ENCODE measurements at regions not wholly inside any gene's neighbourhood (a gene's known extent, or its start where the extent isn't known, plus 50 kb on each side); places are given as distances from the start of the nearest gene placed in this dataset.

DNA sequence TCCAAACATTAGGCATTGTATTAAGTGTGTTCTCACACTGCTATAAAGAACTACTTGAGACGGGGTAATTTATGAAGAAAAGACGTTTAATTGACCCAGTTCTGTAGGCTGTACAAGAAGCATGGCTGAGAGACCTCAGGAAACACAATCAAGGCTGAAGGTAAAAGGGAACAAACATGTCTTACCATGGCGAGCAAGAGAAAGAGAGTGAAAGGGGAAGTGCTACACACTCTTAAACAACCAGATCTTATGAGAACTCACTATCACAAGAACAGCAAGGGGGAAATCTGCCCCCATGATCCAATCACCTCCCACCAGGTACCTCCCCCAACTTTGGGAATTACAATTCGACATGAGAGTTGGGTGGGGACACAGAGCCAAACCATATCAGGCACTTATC is 86.6 kb upstream of the TOP1 start:
- TF ChIP-seq CTCF (conservative IDR thresholded peaks at IDR 0.05; ENCODE audit: low read depth, low read length), result no peak
- TF ChIP-seq EZH2 (IDR thresholded peaks at IDR 0.05; ENCODE audit: borderline replicate concordance, low read depth, low read length, poor library complexity, severe bottlenecking), result no peak

Data from A673 (cell line).